ENCODE measurements at regions not wholly inside any gene's neighbourhood (a gene's known extent, or its start where the extent isn't known, plus 50 kb on each side); places are given as distances from the start of the nearest gene placed in this dataset.
"Not testable (repeated sequence)": the region's sequence is repeated elsewhere in the genome, so short reads cannot be mapped to it uniquely, and the experiment has no call there.

- DNase-seq (ENCODE audit: low read depth in 2 of 3, low spot score in 1 of 3): no peak
These were observed 127.3 kb downstream of the TENT5A start for GRCh38 chr6:81625216-81625615.

GRCh38 chr6:81624453-81624852 lies 128.0 kb downstream of the TENT5A start:
- no peak for DNase-seq (ENCODE audit: low read depth in 2 of 3, low spot score in 1 of 3)

- DNase-seq (ENCODE audit: low read depth in 2 of 3, low spot score in 1 of 3): no peak
These were observed 129.2 kb downstream of the TENT5A start for GRCh38 chr6:81623106-81623759.

DNA sequence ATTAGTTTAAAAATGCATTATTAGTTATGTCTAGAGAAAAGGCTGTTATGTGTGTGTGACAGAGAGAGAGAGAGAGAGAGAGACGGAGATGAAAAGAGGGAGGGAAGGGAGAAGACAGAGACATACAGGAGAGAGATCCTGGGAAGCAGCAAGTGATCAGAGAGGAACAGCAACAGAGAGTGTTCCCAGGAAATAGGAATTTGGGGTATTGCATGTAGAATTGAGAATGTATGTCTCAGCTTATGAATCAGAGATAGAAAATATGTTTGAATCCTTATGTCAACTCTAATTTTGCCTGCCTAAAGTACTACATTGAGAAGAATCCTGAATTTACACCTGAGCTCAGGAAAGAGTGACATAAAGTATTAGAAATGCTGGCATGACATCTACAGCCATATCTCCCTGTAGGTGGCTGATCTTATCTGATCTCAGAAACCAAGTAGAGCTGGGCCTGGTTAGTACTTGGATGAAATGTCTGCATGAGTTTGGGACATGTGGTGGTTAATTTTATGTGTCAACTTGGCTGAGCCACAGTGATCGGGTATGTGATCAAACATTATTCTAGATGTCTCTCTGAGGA lies 130.6 kb downstream of the TENT5A start:
- DNase-seq (ENCODE audit: low read depth in 2 of 3, low spot score in 1 of 3): no peak

DNA sequence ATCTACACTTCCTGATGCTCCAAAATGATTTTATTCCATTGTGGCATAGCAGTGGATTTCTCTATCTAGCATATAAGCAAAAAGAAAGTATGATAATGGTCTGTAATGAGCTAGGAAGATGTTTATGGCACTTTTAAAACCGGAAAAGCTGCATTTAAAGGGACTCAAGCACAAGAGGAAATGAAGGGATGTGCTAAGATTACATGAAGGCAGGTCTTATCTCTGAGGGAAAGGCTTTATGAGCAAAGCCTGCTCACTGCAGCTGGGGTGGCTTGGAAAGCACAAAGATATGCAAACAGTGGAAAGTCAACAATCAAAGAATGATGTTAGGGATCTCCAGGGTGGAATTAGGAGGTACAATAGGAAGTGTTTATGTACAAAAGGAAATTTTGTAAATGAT lies 138.2 kb downstream of the TENT5A start:
- DNase-seq (ENCODE audit: low read depth in 2 of 3, low spot score in 1 of 3): no peak

- DNase-seq (ENCODE audit: low read depth in 2 of 3, low spot score in 1 of 3): no peak
These were observed 138.9 kb downstream of the TENT5A start for GRCh38 chr6:81613606-81614005.

DNA sequence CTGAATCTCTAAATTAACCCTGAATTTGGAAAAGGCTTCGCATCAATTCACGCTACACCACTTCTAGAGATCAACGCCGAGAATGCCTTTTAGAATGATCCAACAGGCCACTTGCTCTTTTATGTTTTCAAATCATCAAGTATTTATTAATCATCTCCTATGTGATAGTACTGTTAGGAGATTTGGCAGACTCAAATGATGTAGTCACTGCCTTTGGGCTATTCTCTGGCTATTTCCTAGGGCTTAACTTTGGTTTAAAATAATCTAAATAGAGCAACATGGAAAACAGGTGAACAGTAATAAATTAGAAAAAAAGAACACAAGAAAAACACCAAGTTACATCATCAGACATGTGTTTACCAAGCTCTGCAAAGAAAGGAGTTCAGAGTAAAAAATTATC lies 140.3 kb downstream of the TENT5A start:
- no peak for DNase-seq (ENCODE audit: low read depth in 2 of 3, low spot score in 1 of 3)

- no peak for DNase-seq (ENCODE audit: low read depth in 2 of 3, low spot score in 1 of 3)
These were observed 142.7 kb downstream of the TENT5A start for GRCh38 chr6:81609736-81610135.

- DNase-seq (ENCODE audit: low read depth in 2 of 3, low spot score in 1 of 3): no peak
These were observed 143.7 kb downstream of the TENT5A start for GRCh38 chr6:81608776-81609175.

DNA sequence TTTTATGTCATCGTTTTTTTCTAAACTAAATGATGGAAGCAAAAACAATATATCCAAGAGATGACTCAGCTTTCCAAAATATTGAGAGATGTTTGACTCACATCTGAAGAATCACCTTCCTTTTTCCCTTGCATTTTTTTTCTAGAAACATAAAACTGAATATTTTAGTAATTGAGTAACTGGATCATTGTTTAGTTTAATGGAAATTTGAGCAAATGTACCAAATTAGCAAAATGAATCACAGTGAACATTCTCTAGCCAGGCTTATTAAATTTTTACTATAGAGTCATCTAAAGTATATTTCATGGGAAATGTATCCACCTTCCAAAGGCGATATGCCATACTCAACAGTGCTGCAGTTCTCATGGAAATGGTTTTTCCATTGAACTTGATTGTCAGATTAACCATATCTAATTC lies 145.5 kb downstream of the TENT5A start:
- DNase-seq (ENCODE audit: low read depth in 2 of 3, low spot score in 1 of 3): no peak

- no peak for DNase-seq (ENCODE audit: low read depth in 2 of 3, low spot score in 1 of 3)
These were observed 147.0 kb downstream of the TENT5A start for GRCh38 chr6:81605526-81605925.

DNA sequence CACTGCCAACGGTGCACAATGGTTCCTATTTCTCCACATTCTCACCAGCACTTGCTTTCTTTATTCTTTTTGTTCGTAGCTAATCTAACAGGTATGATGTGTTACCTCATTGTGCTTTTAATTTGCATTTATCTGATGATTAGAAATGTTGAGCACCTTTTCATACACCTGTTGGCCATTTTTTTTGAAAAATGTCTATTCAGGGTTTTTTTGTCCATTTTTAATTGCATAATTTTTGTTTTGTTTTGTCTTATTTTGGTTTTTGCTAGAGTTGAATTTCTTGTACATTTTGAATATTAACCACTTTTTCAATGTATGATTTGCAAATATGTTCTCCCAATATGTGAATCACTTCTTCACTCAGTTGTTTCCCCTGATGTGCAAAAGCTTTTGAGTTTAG lies 150.6 kb downstream of the TENT5A start:
- DNase-seq (ENCODE audit: low read depth in 2 of 3, low spot score in 1 of 3): no peak

DNA sequence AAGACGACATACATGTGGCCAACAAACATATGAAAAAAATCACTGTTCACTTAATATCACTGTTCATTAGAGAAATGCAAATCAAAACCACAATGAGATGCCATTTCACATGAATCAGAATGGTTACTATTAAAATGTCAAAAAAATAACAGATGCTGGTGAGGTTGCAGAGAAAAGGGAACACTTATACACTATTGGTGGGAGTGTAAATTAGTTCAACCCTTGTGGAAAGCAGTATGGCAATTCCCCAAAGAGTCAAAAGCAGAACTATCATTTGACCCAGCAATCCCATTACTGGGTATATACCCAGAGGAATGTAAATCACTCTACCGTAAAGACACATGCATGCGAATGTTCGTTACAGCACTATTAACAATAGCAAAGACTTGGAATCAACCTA lies 152.0 kb downstream of the TENT5A start:
- DNase-seq (ENCODE audit: low read depth in 2 of 3, low spot score in 1 of 3): not testable (repeated sequence)

- DNase-seq (ENCODE audit: low read depth in 2 of 3, low spot score in 1 of 3): no peak
These were observed 158.0 kb downstream of the TENT5A start for GRCh38 chr6:81594501-81594900.

GRCh38 chr6:81590314-81590691 lies 162.2 kb downstream of the TENT5A start:
- DNase-seq (ENCODE audit: low read depth in 2 of 3, low spot score in 1 of 3): no peak

GRCh38 chr6:81589465-81590313 lies 162.8 kb downstream of the TENT5A start:
- no peak for DNase-seq (ENCODE audit: low read depth in 2 of 3, low spot score in 1 of 3)

GRCh38 chr6:81585686-81586085 lies 166.8 kb downstream of the TENT5A start:
- not testable (repeated sequence) for DNase-seq (ENCODE audit: low read depth in 2 of 3, low spot score in 1 of 3)

- not testable (repeated sequence) for DNase-seq (ENCODE audit: low read depth in 2 of 3, low spot score in 1 of 3)
These were observed 168.3 kb downstream of the TENT5A start for GRCh38 chr6:81584156-81584555.

- no peak for DNase-seq (ENCODE audit: low read depth in 2 of 3, low spot score in 1 of 3)
These were observed 177.0 kb downstream of the TENT5A start for GRCh38 chr6:81575442-81575841.

DNA sequence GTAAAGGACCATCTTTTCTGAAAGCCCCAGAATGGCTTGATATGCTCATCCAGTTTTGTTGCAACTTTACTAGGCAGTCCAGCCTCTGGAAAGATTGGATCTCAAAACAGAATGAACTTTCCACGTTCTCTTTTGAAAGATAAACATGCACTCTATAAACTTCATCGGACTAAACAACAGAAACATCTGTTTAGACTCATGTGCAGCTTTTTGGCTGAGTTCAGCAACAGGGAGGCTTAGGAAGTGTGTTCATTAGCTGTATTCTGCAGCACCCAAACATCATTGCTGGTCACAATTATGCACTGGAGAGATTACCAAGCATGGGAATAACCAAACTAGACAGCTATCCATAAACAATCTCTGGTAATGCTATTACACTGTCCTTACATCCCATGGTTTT lies 180.5 kb downstream of the TENT5A start:
- no peak for DNase-seq (ENCODE audit: low read depth in 2 of 3, low spot score in 1 of 3)

GRCh38 chr6:81570681-81571080 lies 181.8 kb downstream of the TENT5A start:
- DNase-seq (ENCODE audit: low read depth in 2 of 3, low spot score in 1 of 3): no peak

GRCh38 chr6:81568973-81569372 lies 183.5 kb downstream of the TENT5A start:
- DNase-seq (ENCODE audit: low read depth in 2 of 3, low spot score in 1 of 3): no peak
